ENCODE measurements at regions not wholly inside any gene's neighbourhood (a gene's known extent, or its start where the extent isn't known, plus 50 kb on each side); places are given as distances from the start of the nearest gene placed in this dataset.

GRCh38 chr10:81817596-81818170 is 57.3 kb upstream of the NRG3 start:
- H3K27ac ChIP-seq (ENCODE audit: extremely low read length, insufficient read depth, low read length) = no peak overlapping the region
- H3K9me3 ChIP-seq (ENCODE audit: low read length) = peaks cover 74% of the 10 kb centered on the region
- no peaks in the 10 kb centered on the region for H3K79me2 ChIP-seq (ENCODE audit: insufficient read depth, low read length)
- no peak for TF ChIP-seq ATRX (CRISPR knock-in tag; IDR thresholded peaks at IDR 0.05; ENCODE audit: borderline replicate concordance)
- TF ChIP-seq, protein P1, sequence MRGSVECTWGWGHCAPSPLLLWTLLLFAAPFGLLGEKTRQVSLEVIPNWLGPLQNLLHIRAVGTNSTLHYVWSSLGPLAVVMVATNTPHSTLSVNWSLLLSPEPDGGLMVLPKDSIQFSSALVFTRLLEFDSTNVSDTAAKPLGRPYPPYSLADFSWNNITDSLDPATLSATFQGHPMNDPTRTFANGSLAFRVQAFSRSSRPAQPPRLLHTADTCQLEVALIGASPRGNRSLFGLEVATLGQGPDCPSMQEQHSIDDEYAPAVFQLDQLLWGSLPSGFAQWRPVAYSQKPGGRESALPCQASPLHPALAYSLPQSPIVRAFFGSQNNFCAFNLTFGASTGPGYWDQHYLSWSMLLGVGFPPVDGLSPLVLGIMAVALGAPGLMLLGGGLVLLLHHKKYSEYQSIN (CRISPR knock-in tag; IDR thresholded peaks at IDR 0.05; ENCODE audit: borderline replicate concordance) = no peak
- H3K36me3 ChIP-seq (replicated peaks in 1 of 2; ENCODE audit: control insufficient read depth in 1 of 2, insufficient read depth in 2 of 2, low read length in 2 of 2) = no peaks in the 10 kb centered on the region
- no peaks in the 10 kb centered on the region for H3K4me1 ChIP-seq (ENCODE audit: insufficient read depth, low read length)
- 15% methylated on average over 9 of the region's 9 CpGs for WGBS (ENCODE audit: low lambda C conversion rate)
- H2AFZ ChIP-seq (ENCODE audit: low read length) = no peak overlapping the region
- DNase-seq (ENCODE audit: low spot score) (no peak), FAIRE-seq (no peak), ATAC-seq (no peak)
- no peaks in the 10 kb centered on the region for H4K20me1 ChIP-seq (ENCODE audit: insufficient read depth, low read length)
- no peak overlapping the region for H3K4me2 ChIP-seq (ENCODE audit: low read depth, low read length)
- BruUV-seq (replicated peaks) = no TSS peak
- in situ Hi-C loops (cut with HindIII; ENCODE audit: extremely low pct_ligation_motif_present, low pct_unique_long_range_greater_than_20kb) = no loop called here
- CTCF ChIA-PET (ENCODE audit: low intra/inter-chr PET ratio, low total read pairs) = no interaction called here
- H3K27me3 ChIP-seq (ENCODE audit: control insufficient read depth in 1 of 2, insufficient read depth in 2 of 2, low read length in 2 of 2) = no peaks in the 10 kb centered on the region
- H3K4me3 ChIP-seq (replicated peaks in 1 of 3; ENCODE audit: insufficient read depth in 1 of 3, low read depth in 2 of 3, low read length in 3 of 3) = no peak overlapping the region
- no peak overlapping the region for H3K9ac ChIP-seq (ENCODE audit: insufficient read depth, low read depth, low read length)
- intact Hi-C loops (cut with micrococcal nuclease; ENCODE audit: unreplicated experiment) = no loop called here
- POLR2A ChIA-PET = no interaction called here

GRCh38 chr10:81820418-81820817 is 54.6 kb upstream of the NRG3 start:
- in situ Hi-C loops (cut with HindIII; ENCODE audit: extremely low pct_ligation_motif_present, low pct_unique_long_range_greater_than_20kb) = no loop called here
- H3K4me1 ChIP-seq (ENCODE audit: insufficient read depth, low read length) = no peaks in the 10 kb centered on the region
- no TSS peak for BruUV-seq (replicated peaks)
- ChIA-PET POLR2A (no interaction called here), CTCF (ENCODE audit: low intra/inter-chr PET ratio, low total read pairs) (no interaction called here)
- H3K79me2 ChIP-seq (ENCODE audit: insufficient read depth, low read length) = no peaks in the 10 kb centered on the region
- intact Hi-C loops (cut with micrococcal nuclease; ENCODE audit: unreplicated experiment) = no loop called here
- no peak for ATAC-seq
- no peak for DNase-seq (ENCODE audit: low spot score)
- H3K4me3 ChIP-seq (replicated peaks in 1 of 3; ENCODE audit: insufficient read depth in 1 of 3, low read depth in 2 of 3, low read length in 3 of 3) = no peak overlapping the region
- no peak overlapping the region for H3K9ac ChIP-seq (ENCODE audit: insufficient read depth, low read depth, low read length)
- no peak overlapping the region for H3K4me2 ChIP-seq (ENCODE audit: low read depth, low read length)
- WGBS (ENCODE audit: low lambda C conversion rate) = 4% methylated on average over 1 of the region's 1 CpG
- no peak overlapping the region for H3K27ac ChIP-seq (ENCODE audit: extremely low read length, insufficient read depth, low read length)
- FAIRE-seq = no peak
- no peaks in the 10 kb centered on the region for H3K27me3 ChIP-seq (ENCODE audit: control insufficient read depth in 1 of 2, insufficient read depth in 2 of 2, low read length in 2 of 2)
- TF ChIP-seq ZSCAN9 (CRISPR knock-in tag; IDR thresholded peaks at IDR 0.05; ENCODE audit: borderline replicate concordance) (no peak), CREM (IDR thresholded peaks at IDR 0.05) (no peak), CREM (CRISPR knock-in tag; IDR thresholded peaks at IDR 0.05) (no peak), ZNF441 (CRISPR knock-in tag; IDR thresholded peaks at IDR 0.05; ENCODE audit: borderline replicate concordance) (no peak), ZBTB7A (CRISPR knock-in tag; IDR thresholded peaks at IDR 0.05) (no peak), SSRP1 (CRISPR knock-in tag; IDR thresholded peaks at IDR 0.05) (no peak), ZNF160 (CRISPR knock-in tag; IDR thresholded peaks at IDR 0.05) (no peak), ZNF780A (CRISPR knock-in tag; IDR thresholded peaks at IDR 0.05) (no peak), TEF (CRISPR knock-in tag; IDR thresholded peaks at IDR 0.05) (no peak), BORCS8-MEF2B (CRISPR knock-in tag; IDR thresholded peaks at IDR 0.05) (no peak), ATF7 (IDR thresholded peaks at IDR 0.05) (no peak), ATF7 (CRISPR knock-in tag; IDR thresholded peaks at IDR 0.05) (no peak), PAWR (CRISPR knock-in tag; IDR thresholded peaks at IDR 0.05; ENCODE audit: borderline replicate concordance) (no peak), ZNF430 (CRISPR knock-in tag; IDR thresholded peaks at IDR 0.05) (no peak)
- H4K20me1 ChIP-seq (ENCODE audit: insufficient read depth, low read length) = no peaks in the 10 kb centered on the region
- no peaks in the 10 kb centered on the region for H3K36me3 ChIP-seq (replicated peaks in 1 of 2; ENCODE audit: control insufficient read depth in 1 of 2, insufficient read depth in 2 of 2, low read length in 2 of 2)
- no peak overlapping the region for H2AFZ ChIP-seq (ENCODE audit: low read length)
- peaks cover 79% of the 10 kb centered on the region for H3K9me3 ChIP-seq (ENCODE audit: low read length)

Measured in HepG2 (cell line).